B cell (primary cell): ENCODE measurements at regions not wholly inside any gene's neighbourhood (a gene's known extent, or its start where the extent isn't known, plus 50 kb on each side); places are given as distances from the start of the nearest gene placed in this dataset.

Experiments used
- CTCF ChIP-seq: fragments of 200-600 bp; IDR thresholded peaks from one replicate; pipeline ENCODE4 v1.8.0; 2022; ENCODE audit warnings: antibody characterized with exemption, mild to moderate bottlenecking
- EZH2 ChIP-seq: IDR thresholded peaks from 2 replicates; pipeline ENCODE4 v1.6.1; 2012; ENCODE audit warnings: borderline replicate concordance, low read depth, mild to moderate bottlenecking, moderate library complexity, low read length; ENCODE audit not compliant: insufficient read depth, poor library complexity, severe bottlenecking

- TF ChIP-seq CTCF (no peak), EZH2 (no peak)
These were observed 112.0 kb upstream of the CLDN10 start for GRCh38 chr13:95440441-95441088.
